NCI-H526 (cell line): ENCODE measurements at regions not wholly inside any gene's neighbourhood (a gene's known extent, or its start where the extent isn't known, plus 50 kb on each side); places are given as distances from the start of the nearest gene placed in this dataset.
A peak's percentile ranks its signal among the peaks of the same experiment; 100 is the strongest.
"Not testable (repeated sequence)": the region's sequence is repeated elsewhere in the genome, so short reads cannot be mapped to it uniquely, and the experiment has no call there.

Experiments used
- DNase-seq, 2 experiments: peaks; one replicate each; lab custom pipeline; 2025; lab: John Stamatoyannopoulos, UW

DNA sequence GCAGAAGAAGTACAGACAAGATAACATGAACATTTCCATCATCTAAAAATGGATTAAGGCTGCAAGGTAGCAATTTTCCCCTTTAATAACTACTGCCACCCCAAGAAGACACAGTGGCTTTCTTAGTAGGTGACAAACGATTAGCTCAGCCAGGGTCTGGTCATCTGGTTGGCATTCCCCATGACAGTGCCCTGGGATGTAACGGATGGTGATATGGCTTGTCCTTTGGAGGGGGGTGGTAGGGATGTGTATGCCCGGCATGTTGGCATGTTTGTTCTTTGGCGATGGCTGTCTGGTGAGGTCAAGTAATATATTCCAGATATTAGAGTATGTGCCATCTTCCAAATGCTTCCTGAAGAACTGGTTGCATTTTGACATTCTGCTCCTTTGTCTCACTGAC, 135.6 kb upstream of the ZNF536 start:
- DNase-seq, result no peak

DNA sequence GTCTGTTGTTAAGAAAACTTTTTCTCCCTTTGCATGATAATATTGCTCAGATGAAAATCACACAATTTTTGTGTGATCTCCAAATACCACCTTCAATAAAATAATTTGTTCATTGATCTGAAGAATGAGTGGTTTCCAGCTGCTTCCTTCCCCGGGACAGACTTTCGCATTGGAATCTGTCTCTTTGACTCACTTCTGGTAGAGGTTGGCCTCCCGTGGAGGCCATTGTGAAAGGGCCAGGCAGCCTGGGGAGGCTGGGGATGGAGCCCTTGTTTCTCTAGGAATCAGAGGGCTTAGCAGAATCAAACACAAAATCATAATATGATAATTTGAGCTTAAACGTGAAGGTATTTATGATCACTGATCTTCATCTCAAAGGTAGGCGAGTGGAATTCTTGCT, 135.0 kb upstream of the ZNF536 start:
- DNase-seq, result no peak

DNA sequence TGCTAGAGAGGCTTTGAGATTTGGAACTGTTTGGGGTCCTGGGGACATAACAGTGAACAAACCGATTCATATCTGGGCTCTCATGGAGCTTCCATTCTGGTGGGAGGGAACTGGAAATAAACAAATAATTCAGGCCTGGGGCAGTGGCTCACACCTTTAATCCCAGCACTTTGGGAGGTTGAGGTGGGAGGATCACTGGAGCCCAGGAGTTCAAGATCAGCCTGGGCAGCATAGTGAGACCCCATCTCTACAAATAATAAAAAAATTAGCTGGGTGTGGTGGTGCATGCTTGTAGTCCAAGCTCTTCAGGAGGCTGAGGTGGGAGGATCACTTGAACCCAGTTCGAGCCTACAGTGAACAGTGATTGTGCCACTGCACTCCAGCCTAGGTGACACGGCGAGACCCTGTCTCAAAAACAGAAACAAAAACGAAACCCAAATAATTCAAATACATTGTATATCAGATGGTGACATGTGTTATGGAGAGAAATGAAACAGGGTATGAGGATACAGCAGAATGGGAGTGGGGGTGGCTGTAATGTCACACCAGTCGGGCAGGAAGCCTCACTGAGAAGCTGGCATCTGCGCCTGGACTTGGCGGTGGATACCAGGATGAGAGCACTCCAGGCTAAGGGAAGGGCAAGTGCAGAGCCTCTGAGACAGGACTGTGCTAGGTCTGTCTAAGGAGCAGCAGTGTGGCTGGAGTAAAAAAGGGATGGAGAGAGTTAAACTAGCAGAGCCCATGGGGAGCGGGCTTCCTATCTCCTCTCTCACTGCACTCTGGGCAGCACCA, 131.1 kb upstream of the ZNF536 start:
- no peak for DNase-seq

DNA sequence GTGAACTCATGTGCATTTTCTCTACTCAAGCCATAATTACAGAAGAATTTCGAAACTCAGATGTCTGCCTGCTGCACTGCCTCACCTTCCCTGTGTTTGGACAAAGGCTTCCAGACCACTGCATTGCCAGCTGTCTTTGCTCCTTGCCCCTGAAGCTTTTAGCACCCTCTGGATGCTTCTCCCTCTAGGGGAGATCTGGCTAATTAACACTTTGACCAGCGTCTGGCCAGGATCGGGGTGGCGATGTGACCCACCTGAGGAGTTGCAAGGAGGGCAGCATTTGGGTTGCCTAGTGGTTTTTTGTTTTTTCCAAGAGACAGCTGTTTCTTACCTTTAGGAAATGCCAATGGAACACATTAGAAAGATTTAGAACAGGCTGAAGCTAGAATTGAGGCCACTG, 127.7 kb upstream of the ZNF536 start:
- DNase-seq, result no peak

DNA sequence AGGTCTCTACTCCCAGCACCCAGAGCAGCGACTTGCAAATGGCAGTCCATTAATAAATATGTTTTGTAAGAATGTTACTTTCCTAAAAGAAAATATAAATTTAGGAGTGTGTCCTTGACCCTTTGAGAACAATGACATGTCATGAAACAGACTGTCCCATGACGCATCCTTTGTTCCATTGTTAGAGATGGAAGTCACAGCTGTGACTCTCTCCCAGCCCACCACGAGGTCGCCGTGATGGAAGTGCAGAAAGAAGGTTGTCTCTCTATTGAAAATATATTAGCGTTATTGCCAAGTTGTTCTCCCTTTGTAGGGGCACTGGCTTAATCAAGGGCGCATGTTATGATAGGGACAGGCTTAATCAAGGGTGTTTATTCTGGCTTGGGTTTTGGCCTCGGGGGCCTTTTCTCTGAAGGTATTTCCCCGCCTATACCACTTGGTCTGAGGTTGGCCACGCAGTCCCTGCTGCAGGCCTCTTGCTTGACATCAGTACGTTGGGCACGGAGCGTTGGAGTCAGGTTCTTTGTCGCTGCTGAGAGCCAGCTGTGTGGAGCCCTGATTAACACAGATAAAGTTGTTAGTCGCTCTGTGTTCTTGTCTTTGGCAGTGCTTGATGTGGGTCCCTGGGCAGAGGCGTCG, 126.7 kb upstream of the ZNF536 start:
- no peak for DNase-seq

DNA sequence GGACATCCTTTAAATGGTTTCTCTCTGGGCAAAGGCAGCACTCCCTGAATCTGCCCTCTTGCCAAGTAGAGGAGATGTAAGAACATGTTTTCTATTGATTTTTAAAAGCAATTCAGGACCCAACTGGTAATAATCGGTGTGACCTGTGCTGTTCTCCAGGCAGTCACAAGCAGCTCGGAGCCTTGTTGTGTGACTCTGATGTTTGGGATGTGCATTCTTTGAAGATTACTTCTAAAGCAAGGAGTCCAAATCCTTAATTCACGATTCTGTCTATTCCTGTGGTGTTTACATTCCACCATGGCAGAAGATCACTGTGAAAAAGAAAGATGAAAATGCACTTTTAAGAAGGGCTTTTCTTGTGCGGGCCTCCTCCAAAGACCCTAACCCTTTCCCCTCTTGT, 122.3 kb upstream of the ZNF536 start:
- DNase-seq, result no peak

DNA sequence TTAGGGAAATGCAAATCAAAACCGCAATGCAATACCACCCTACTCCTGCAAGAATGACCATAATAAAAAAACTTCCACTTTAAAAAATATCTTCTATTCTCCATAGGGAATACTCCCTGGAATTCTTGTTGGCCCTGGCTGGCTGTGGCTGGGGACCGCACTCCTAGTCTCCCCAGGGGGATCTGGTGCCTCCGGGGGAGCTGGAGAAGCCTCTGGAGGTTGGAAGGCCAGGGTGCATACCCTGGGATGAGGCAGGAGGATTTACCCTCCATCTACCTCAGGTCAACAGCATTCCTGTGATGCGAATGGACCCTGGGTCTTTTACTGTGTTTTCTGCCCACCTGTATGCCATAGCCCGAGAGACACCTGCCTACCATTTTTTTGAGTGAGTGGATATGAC, 120.0 kb upstream of the ZNF536 start:
- DNase-seq, result peak in 1 of 2 experiments; percentile 20

DNA sequence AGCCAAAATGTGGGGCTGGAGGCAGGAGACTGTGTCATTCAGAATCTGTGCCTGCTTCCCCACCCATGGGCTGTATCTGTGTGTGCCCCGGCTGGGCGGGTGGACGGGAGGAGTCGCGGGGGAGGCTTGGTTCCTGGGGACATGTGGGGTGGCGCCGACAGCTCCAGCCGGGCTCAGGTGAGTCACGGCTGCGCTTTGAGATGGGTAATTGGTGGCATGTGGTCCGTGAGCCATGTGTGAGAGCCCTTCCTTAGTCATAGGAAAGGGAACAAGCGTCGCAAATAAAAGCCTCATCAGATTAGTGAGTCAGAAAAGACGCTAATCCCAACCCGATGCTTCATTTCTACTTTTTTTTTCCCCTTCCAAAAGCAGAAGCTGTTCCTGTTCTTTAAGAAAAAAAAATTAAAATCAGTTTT, 118.6 kb upstream of the ZNF536 start:
- DNase-seq, result peak in 1 of 2 experiments; percentile 12

DNA sequence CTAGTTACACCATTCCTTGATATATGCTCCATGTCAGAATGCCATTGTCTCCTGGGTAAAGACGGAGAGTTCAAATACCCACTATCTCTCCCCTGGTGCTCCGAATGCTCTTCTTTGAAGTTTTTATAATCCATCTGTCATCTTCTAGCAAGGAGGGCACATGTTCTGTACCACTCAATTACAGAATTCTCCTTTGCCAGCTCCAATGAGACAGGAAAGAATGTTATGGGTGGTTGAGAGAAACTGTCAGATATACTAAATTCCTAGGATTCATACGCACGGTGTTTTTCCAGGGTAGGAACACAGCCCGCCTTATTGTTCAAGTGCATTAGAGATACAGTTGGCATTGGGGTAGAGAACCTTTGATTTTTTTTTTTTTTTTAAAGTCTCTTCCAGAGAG, 118.0 kb upstream of the ZNF536 start:
- DNase-seq, result no peak

DNA sequence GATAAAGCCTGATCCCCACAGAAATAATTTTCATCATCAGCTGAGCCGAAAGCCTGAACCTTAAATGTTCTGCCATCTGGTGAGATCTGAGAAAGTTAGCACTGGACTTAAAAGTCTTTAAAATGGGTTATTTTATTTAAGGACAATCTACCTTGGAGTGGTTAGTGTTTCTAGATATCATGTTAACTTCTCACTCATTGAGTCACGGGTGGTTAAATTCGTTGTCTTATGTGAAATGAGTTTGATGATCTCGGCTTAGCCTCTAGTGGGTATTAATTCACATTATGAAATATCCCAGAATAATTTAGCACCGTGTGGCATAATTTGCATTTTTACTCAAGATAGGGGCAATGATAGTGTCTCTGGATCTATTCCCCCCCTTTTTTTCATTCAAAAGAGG, 117.4 kb upstream of the ZNF536 start:
- no peak for DNase-seq

DNA sequence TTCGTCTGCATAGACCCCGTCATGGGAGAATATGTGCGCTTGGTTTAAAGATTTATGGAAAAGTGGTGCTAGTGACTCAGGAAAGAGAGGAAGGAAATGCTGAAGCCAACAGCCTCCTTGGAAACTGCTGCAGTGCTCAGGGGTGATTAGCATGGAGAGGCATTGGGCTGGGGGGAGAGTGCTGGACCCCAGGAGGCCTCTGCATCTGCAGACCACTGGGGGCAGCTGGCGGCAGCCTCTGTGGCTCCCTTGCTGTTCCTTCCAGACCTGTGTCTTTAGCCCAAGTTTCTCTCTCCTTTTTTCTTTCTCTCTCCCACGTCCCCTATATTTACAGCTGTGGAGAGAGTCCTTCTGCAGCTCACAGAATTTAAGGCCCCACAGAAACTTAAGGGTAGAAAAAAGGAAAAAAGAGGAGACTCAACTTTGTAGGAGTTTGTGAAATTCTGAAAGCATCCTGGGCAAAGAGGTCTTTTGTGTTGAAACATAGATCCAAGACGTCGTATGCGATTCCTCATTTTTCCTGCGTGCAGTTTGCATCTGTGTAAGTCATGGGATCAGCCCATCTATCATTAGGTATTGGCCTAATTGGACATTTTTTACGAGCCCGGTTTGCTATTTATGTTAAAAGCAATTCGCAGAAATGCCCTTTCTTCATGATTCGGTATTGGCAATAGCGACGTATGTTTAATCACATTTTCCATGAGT, 116.2 kb upstream of the ZNF536 start:
- DNase-seq, result no peak

DNA sequence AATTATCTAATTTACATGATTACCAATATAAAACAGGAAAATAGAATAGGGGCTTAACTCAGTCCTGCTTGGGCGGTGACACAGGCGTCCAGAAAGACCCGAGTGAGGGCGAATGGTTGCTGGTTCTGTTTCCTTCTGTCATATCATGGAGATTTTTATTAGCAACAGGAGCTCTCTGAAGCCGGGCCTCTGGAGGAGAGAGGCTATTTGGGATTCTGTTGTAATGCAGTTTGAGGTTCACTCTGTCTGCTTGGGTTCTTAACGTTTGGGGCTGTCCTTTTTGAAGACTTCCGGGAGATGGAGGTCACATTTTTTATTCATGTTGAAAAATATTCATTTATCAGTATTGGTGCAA, 115.7 kb upstream of the ZNF536 start:
- no peak for DNase-seq

DNA sequence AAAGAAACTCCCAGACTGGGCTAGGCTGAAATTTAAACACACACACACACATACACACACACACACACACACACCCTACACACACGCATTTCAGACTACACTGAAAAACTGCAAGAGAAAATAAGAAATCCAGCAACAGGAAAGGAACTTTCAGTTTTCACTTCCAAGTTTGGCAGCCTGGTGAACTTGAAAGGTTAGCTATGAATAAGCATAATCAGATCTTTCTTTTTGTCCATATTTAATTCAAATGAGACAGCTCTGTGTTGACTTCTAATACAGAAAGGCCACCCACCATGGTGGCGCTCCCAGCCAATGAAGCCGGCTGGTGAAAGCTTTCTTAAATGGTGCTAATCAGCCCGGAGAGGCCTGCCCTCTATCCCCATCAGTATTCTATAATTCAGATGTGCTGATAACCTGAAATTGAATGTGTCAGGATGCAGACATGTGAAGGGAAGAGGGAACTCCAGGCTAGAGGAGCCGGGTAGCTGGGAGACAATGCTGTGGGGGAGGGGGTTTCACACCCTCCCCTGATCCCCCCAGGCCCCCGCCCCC, 108.3 kb upstream of the ZNF536 start:
- peak in 1 of 2 experiments; percentile 14 for DNase-seq

DNA sequence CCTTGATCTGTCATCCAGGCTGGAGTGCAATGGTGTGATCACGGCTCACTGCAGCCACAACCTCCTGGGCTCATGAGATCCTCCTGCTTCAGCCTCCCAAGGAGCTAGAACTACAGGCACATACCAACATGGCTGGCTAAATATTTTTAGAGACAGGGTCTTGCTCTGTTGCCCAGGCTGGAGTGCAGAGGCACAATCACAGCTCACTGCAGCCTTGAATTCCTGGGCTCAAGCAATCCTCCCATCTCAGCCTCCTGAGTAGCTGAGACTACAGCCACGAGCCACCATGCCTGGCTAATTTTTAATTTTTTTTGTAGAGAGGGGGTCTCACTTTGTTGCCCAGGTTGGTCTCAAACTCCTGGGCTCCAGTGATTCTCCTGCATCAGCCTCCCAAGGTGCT, 106.3 kb upstream of the ZNF536 start:
- DNase-seq, result not testable (repeated sequence)

DNA sequence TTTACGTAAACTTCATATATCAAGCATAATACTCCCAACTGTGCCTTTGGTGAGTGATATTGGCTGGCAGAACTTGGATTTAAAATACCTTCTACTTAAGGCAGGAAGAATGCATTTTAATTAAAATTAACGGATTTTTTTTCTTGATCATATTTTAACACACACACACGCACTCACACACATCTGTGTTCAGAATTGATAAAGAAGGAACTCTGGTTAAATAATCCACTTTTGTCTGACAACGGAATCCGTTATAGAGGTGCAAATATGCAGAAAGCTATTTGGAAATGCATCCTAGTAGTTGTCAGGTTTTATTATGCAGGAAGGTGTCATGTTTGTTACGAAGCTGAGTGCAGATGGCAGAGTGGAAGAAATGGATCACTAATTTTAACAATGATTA, 105.5 kb upstream of the ZNF536 start:
- DNase-seq, result no peak

DNA sequence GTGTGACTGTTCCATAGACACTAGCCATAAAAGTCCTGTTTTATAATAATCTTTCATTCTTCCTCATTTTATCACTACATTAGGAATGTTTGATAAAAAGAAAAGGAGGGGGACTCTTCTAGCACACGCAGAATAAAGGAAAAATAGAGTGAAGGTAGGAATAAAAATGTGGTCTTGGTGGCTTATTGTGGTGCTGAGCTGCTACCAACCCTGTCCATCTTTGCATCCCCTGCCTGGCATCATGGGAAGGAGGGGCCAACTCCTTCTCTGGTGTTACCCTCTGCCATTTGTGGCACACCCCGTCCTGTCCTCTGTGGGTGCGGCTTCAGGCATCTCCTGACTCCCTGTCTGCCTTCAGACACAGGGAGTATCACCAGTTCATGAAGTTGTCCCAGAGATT, 104.9 kb upstream of the ZNF536 start:
- peak; percentile 49 to 63 for DNase-seq

DNA sequence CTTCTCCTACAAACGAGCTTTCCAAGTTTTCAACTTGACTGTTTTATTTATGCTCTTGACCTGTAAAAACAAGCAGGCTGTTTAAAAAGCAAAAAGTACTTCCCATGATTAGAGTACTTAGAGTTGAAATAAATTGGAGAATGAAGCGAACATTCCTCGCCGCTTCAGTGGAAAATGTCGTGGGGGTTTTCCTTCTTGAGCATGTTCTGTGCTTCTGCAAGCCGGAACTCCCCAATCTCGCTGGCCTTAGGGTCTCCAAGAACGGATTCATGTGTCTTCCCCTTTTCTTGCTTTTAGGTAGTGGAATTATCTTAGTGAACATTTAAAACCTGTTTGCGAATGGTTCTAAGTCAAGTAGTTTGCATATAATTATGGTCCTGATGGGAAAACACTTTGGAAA, 103.6 kb upstream of the ZNF536 start:
- DNase-seq, result peak in 1 of 2 experiments; percentile 32

DNA sequence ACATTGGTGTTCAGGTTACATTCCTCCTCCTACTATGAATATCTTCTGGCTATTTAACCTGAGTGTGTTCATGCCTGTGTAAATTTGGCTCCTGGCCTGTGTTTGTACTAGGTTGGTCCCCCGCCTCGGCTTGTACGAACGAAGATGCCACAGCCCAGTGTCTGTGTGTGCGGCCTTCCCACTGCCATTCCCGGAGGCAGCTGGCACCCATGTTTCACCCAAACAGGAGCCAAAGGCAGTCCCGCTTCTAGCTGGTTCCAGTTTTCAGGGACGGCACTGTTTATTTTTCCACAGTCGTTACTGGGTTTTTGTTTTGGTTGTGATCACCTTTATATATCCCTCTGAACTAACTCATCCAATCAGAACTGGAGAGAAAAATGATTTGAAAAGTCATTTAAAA, 102.5 kb upstream of the ZNF536 start:
- DNase-seq, result no peak

DNA sequence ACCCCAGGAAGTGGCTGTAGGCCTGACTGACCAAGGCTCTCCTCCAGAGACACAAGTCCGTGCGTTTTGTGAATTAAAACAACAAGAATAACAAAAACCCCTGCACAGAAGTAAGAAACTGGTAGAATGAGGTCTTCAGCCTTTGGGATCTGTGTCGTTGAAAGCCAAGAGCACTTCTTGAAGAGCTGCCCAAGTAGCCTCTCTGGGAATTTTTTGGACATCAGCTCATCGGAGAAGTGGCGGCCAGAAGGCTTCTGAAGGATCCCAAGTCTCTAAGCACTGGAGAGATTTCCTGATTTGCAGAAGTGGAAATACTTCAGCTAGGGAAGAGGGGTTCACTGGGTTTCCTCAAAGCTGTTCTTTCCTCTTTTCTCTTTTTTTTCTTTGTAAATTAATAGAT, 100.4 kb upstream of the ZNF536 start:
- no peak for DNase-seq

DNA sequence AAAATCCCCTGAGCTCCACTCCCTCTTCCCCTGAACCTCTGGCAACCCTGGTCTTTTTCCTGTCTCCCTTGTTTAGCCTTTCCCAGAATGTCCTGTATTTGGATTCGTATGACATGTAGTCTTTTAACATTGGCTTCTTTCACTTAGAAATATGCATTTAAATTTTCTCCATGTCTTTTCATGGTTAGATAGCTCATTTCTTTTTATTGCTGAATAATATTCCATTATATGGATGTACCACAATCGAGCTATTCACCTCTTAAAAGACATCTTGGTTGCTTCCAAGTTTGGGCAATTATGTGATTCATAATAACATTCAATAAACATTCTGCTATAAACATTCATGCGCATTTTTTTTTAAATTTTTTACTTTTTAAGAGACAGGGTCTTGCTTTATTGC, 99.6 kb upstream of the ZNF536 start:
- DNase-seq, result no peak

DNA sequence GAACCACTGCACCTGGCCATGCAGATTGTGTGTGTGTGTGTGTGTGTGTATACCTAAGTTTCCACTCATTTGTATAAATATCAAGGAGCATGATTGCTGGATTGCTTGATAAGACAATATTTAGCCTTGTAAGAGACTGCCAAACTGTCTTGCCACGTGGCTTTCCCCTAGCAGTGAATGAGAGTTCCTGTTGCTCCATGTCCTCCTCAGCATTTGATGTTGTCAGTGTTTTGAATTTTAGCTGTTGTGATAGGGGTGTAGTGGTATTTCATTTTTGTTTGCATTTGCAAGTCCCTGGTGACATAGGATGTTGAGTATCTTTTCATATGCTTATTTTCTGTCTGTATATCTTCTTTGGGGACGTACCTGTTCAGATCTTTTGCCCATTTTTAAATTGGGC, 99.0 kb upstream of the ZNF536 start:
- DNase-seq, result no peak

DNA sequence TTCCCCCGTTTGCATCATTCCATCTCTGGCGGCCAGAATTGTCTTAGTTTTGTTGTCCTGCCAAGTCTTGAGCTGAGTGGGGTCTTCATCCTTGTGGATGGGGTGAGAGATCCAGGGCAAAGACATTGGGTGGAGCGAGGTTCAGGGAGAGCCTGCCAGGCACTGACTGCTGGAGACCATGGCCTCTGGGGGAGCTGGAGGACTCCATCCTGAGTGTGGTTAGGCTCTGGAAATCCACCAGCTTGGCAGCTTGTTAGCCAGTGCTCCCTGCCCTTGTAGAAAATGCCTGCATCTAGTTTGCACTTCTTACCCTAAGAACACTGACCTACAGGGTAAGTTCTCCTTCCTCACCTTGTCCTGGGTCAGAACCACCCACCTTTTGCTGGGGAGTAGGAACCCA, 97.2 kb upstream of the ZNF536 start:
- DNase-seq, result peak in 1 of 2 experiments; percentile 15
